Stimulated activated CD4-positive, alpha-beta T cell treated with anti-CD3 and anti-CD28 coated beads, Interleukin-2, amount 100 ng/mL, for 48 hours (primary cell): ENCODE measurements at regions not wholly inside any gene's neighbourhood (a gene's known extent, or its start where the extent isn't known, plus 50 kb on each side); places are given as distances from the start of the nearest gene placed in this dataset.
"Not testable (repeated sequence)": the region's sequence is repeated elsewhere in the genome, so short reads cannot be mapped to it uniquely, and the experiment has no call there.

Experiments
- DNase-seq, 2 donors: peaks; one replicate each; pipeline ENCODE4 v3.0.0-alpha.2; 2020

- DNase-seq, result no peak
These were observed 194.7 kb upstream of the THRB start for GRCh38 chr3:24689353-24689752.

DNA sequence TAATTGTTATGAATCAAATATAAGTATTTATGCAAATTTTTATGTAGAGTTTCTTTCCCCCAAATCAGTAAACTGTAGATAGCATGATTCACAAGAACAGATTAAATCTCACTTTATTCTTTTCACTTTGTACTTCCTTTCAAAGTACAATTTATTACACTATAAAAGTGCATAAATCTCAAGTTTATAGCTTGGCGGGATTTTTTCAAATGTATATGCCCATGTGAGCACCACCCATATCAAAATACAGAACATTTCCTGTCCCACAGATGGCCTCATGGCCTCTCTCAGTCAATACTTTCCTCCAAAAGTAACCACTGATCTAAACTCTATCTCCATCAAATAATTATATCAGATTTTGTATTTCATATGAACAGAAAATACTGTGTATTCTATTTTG is 196.1 kb upstream of the THRB start:
- no peak for DNase-seq

DNA sequence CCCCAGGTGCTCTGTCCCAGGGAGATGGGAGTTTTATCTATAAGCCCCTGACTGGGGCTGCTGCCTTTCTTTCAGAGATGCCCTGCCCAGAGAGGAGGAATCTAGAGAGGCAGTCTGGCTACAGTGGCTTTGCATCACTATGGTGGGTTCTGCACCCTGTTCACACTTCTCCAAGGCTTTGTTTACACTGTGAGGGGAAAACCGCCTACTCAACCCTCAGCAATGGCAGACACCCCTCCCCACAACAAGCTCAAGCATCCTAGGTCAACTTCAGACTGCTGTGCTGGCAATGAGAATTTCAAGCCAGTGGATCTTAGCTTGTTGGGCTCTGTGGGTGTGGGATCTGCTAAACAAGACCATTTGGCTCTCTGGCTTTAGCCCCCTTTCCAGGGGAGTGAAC is 204.4 kb upstream of the THRB start:
- not testable (repeated sequence) for DNase-seq

DNA sequence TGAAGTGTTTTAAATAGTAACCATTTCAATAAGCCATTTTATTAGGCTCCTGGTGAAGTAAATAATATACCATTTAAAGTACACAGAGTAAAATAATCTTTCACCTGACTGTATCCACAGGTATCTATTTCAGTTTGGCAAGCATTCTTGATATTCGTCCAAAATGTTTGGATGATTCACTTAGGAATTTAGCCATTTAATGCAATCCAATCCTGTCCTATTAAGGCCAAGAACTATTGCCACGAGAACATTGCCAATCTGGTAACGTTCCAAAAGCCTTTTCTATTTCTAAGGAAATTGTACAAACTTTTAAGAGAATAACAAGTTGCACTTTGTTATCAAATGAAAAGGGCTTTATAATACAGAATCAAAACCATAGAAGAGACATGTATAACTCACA is 209.8 kb upstream of the THRB start:
- DNase-seq, result no peak

- DNase-seq, result no peak
These were observed 213.3 kb upstream of the THRB start for GRCh38 chr3:24707936-24708335.

DNA sequence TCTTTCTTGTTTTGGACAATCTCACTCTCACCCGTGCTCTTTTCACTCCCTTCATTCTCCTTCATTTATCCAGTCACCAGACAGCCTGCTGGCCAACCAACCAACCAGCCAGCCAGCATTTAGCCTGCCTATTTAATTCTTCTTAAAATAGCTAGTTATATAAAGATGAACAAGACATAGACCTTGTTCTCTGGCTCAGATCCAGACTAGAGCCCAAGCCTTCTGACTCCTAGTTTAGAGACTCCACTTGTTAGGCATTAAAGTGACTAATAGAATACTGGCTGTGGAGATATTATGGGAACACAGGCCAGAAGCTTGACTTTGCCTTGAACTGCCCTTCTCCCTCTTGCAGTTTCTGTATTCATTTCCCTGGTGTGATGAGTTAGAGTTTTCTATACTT is 215.3 kb upstream of the THRB start:
- no peak for DNase-seq

GRCh38 chr3:24713516-24713915 is 218.9 kb upstream of the THRB start:
- DNase-seq, result no peak

DNA sequence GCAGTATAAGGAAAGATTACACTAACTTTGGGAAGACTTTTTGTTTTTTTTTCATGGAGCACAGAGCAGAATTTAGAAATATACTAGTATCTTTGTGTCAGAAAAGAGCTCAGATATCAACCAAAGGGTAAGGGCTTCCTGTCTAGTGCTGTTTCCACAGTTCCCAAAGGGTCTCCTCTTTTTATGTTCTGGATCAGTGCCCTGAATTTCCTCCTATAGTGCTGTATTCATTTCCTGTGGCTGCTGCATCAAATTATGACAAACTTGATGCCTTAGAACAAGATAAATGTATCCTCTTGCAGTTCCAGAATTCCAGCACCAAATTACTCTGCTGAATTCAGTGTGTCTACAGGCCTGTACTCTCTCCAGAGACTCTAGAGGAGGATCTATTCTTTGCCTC is 219.8 kb upstream of the THRB start:
- no peak for DNase-seq

DNA sequence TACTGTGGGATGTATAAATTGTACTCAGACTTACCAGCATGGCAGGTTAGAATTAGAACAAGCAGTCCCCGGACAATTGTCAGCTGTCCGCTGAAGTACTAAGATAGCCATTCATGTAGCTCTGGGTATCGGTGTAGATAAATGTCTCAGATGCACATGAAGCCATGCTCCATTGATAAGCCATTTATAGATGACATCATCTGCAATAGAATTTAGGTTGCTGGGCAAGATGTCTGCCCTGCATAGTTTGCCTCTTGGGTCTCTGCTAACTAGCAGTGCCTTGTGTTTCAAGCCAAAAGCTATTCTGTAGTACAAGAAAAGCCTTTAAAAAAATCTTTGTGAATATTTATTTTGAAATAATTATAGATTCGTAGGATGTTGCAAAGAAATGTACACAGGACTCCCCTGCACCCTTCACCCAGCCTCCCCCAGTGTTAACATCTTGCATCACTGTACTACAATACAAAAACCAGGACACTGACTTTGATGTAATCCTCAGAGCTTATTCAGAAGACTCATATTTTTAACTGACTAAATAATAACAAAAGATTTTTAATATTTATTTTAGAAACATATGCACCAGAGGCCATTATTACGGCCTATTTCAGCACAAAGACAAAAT is 220.6 kb upstream of the THRB start:
- DNase-seq, result no peak

- DNase-seq, result no peak
These were observed 227.4 kb upstream of the THRB start for GRCh38 chr3:24722087-24722486.

GRCh38 chr3:24725514-24726255 is 231.0 kb upstream of the THRB start:
- DNase-seq, result no peak

DNA sequence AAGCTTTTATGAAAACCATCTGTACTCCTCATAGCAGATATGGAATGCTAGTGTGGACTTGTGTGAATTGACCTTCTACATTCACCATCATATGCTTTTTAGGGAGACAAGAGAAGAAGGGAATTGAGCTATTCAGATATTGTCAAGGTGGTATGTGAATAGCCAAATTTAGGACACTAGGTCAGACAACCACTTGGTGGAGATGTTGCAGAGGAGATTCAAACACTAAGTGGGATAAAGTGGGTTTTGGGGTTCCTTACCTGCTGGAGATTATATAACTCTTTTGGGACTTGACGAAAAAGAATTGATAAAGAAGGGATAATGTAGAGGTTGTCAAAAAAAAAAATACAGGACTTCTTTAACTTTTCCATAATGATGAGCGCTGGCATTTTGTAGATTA is 231.8 kb upstream of the THRB start:
- DNase-seq, result no peak

- DNase-seq, result no peak
These were observed 235.5 kb upstream of the THRB start for GRCh38 chr3:24730173-24730572.

- no peak for DNase-seq
These were observed 239.4 kb upstream of the THRB start for GRCh38 chr3:24734019-24734418.

DNA sequence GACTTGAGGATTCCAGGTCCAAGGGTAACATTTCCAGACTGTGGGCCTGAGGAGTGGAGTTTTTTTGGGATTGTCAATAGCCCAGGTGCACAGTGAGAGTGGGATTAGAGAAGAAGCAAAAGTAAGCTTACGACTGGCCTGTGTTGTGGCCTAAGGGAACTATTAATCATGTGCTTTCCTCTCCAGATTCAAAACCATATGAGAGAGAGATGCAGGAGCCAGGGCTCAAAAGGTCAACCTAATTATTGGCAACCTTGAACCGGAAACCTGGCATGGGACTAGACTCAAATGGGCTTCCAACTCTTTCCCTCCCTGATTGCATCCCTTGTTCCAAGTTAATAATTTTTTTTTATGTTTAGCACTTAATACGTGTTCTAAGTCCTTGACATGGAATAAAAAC is 242.1 kb upstream of the THRB start:
- DNase-seq, result no peak

GRCh38 chr3:24740326-24740725 is 245.7 kb upstream of the THRB start:
- no peak for DNase-seq

DNA sequence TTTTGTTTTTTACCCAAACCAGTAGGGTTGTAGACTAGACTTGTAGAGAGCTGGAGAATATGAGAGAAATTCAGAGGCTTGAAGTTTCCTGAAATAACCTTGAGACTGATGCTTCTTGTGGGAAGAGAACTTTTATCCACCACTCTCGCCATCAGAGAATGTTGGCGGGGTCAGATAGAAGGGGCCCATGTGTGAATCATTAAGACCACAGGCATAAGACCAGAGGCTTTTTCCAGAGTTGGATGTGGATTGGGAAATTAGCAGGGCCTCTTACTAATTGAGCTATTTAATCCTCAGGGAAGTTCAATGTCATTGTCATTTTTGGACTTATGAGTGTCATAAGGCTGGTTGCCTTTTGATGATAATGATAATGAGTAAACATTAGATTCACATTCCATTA is 246.9 kb upstream of the THRB start:
- no peak for DNase-seq

DNA sequence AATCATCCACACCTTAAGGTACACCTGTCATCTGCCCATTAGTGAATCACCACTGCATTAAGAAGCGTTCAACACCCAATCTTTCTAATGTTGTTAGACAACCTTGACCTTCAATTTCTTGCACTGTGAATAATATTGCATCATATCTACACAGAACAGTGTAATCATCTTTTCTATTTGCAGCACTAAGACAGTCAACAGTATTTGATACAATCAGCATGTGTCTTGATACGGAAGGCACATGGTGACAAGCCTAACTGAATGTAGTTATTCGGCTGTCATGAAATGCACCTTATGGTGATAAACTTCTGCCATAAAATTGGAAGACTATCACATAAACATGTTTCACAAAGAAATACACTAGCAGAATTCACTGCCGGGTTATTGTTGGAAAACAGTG is 253.9 kb upstream of the THRB start:
- DNase-seq, result no peak

DNA sequence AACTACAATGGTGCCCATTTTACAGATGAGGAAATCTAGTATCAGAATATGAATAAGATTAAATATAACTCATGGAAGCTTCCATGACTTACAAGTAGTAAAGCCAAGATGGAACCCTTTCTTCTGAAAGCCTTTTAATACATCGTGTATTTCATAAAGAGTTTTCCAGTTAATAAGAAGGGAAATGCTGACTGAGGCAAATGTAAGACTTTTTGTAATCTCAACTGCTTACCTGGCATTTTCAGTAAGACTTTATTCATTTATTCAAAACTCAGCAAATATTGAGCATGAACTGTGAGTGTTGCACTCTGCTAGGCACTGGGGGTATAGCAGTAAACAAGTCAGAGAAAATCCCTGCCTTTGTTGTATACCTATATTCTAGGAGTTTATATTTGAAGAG is 256.4 kb upstream of the THRB start:
- no peak for DNase-seq

GRCh38 chr3:24756101-24756888 is 261.6 kb upstream of the THRB start:
- no peak for DNase-seq

DNA sequence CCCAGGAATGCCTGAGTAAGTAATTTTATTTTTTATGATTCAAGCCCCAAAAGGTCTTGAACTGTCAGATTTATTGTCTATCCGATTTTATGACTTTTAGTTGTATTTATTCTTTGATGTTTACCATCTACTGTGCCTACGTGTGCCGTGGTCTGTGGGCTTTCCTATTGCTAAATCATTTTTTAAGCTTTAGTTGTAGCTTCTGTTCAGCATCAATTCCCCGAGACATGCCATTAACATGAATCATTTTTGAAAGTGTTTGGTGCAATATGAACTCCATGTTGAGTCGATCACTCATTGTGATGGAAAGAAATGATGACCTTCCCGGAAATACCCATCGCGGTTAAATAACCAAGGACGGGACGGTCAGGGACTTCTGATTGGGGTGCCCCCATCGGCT is 268.7 kb upstream of the THRB start:
- no peak for DNase-seq

- no peak for DNase-seq
These were observed 269.7 kb upstream of the THRB start for GRCh38 chr3:24764236-24764915.

DNA sequence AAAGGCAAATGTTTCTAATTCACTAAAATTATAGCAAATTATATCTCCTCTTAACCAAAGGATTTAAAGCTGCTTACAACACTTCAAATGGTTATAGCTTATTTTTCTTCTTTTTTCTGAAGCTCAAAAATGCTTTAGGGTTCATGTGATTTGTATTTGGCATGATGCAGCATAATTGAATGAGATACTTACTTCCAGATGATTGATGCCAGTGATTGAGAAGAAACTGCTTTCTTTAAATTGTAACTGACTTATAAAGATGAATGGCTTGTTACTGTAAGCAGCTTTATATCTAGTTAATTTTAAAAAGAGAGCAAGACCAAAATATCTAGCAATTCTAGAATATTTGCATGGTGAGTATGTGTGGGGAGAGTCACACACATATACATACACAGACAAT is 270.7 kb upstream of the THRB start:
- no peak for DNase-seq

DNA sequence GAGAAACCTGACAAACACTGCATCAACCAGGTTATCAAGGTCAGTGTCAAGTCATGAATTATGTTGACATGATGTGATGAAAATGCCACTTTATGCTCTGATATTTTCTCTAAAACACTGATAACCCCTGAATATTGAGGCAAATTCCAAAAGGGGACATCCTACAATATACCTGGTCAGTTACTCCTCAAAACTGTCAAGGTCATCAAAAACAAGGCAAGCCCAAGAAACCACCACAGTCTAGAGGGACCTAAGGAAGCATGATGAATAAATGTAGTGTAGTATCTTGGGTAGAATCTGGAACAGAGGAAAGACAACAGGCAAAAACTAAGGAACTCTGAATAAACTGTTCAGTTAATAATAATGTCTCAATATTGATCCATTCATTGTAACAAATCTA is 275.3 kb upstream of the THRB start:
- no peak for DNase-seq
